ENCODE measurements at regions not wholly inside any gene's neighbourhood (a gene's known extent, or its start where the extent isn't known, plus 50 kb on each side); places are given as distances from the start of the nearest gene placed in this dataset.

DNA sequence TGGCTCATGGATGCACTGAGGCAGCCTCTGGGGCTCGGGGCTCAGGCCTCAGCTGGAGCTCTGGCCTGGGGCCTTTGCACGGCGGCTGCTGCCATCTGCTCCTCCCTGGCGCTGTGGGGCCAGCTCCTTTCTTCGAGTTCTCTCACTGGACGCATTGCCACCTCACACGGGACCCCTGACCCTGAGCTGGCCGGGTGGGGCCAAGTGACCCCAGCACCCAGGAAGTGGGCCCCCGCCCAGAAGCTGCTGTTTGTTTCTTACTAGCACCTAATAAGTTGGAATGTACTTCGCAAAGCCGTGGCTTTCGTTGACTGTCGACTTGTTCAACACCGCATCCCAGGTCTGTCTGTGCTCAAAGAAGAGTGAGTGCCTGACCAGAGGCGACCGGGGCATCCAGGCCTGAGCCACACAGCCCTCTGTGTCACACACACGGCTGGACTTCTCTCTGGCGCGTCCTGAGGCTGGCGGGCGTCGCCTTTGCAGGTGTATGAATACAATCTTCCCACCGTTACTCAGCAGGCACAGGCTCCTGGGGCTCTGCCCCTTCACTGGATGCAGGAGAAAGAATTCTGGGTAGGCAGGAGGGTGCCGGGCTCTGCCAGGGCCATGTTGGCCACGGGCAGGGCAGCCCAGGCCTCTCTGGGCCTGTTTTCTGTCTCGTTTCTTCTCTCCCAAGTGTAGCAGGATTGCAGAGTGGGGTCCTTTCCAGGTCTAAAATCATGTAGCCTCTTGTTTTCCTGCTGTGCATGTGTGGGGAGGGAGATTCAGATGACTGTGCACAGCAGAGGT lies 112.9 kb downstream of the DLL1 start:
- DNase-seq (ENCODE audit: low spot score) = no peak

- no peak for DNase-seq (ENCODE audit: low spot score)
These were observed 113.7 kb downstream of the DLL1 start for GRCh38 chr6:170176898-170177771.

DNA sequence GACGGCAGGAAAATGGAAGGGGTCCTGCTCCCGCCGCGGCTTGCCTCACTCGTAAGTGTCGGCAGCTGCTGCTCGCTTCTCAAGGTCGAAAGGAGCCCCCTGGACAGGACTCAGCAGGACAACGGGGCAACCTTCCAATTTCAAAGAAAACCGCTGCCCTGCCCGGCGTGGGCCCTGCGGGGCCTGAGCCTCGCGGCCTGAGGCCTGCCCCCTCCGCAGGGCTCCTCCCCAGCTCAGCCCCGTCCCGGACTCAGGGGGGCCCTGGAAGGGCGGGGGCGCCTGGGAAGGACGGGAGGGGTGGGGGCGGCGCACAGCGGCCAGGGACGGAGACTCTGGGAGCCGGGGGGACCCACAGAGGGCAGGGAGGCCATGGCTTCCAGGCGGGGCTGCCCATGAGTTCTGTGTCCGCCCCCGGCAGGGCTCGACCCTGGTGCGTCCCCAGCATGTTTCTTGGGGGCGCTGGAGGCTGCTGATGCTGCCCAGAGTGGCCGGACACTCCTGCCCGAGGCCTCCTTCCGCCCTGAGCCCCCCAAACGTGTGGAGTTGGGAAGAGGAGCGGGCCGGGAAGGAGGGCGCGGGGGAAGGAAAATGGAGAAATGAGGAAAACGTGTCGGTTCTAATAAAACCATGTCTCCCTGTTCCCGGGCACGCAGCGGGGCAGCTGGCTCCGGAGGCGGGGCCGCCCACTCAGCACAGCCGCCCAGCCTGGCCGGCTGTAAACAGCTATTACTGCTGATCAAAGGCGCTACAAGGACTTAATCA lies 114.6 kb downstream of the DLL1 start:
- DNase-seq (ENCODE audit: low spot score) = no peak

GRCh38 chr6:170175644-170176135 lies 115.2 kb downstream of the DLL1 start:
- DNase-seq (ENCODE audit: low spot score) = no peak

DNA sequence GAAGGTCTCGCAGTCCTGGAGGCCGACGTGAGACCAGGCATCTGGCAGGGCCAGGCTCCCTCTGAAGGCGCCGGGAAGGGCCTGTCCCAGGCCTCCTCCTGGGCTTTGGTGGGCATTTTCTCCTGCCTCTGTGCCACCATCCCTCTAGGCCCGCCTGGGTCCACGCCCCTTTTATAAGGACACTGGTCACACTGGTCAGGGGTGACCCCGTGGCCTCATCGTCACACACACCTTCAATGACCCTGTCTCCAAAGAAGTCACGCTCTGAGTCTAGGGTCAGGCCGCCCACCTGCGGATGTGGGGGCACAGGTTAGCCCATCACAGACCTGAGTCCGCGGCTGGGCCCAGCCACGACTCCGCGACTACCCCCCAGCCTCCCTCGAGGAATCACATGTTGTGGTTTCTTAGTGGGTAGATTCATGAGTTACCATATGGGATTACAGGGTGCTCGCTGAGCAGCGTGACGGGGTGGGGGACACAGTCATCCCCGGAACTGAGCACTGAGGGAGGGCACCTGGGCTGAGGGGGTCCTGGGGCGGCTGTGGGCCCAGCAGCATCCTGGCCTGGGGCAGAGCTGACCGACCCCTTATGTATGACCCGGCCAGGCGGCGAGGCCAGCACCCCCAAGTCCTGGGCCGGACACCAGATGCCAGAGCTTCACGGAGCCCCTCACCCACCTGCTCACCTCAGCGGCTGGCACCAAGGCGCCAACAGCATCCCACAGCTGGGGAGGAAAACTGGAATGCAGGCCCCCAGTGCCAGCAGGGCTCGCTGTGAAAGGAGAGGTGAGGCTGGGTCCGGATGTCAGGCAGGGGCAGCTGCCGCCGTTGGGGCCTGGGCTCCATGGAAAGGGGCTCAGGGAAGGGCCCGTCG lies 115.9 kb downstream of the DLL1 start:
- DNase-seq (ENCODE audit: low spot score) = no peak

DNA sequence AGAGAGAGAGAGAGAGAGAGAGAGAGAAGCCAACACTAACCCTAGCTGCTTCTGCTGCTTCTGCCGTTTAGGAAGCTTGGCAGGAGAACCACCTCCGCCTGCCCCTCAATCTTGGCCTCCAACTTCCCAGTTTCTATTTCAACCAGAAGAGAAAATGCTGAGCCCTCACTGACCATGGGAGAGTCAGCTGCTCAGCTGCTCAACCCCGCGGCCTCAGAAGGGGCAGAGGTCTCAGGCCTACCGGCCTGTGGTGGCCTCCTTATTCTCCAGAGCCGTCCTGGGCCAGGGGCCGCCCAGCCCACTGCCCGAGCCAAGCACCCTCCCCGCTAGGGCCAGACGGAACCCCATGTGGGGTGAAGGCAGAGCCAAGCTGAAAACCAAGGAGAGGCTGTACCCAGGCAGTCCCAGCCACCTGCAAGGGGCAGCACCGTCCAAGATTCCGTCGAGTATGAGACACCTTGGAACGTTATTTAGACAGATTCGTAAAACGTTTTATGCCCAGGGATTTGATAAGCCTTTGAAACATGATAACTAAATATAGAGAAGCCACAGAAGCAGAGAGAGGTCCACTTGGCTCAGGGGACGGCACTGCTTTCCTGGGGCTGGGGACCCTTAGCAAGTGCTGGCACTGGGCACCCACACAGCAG lies 116.6 kb downstream of the DLL1 start:
- DNase-seq (ENCODE audit: low spot score) = no peak

GRCh38 chr6:170173335-170173881 lies 117.5 kb downstream of the DLL1 start:
- DNase-seq (ENCODE audit: low spot score) = no peak

DNA sequence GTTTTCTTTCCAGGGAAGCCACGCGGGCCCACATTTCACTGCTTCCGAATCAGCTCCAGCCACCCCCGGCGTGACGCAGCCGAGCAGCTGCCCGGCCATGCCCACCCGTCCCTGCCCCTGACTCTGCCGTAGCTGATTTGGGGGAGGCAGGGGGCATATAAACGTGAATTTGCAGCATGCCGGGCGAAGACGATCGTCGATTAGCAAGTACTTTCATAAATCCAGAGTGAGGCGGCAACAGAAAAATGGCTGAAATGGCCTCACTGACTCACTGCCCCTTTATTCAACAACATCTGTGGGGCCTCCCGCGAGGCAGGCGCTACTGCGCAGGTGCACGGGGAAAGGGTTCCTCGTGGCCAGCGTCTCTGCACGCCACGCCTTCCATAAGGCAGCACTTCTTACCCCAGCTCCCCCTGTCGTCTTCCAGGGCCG lies 118.0 kb downstream of the DLL1 start:
- no peak for DNase-seq (ENCODE audit: low spot score)

DNA sequence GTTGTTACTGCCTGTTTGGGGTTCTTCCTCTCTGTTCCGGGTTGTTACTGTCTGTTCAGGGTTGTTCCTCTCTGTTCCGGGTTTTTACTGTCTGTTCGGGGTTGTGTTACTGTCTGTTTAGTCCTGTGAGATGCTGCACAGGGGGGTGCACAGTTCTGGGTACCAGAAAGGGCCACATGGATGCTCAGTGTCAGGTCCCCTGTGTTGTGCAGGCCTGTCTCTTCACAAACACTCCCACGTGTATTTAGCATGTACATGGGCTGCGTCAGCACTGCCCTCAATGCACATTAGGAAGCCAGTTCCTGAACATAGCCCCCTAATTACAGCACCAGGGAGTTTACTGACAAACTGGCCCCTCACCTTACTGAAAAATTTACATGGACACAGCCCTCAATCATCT lies 118.5 kb downstream of the DLL1 start:
- no peak for DNase-seq (ENCODE audit: low spot score)

DNA sequence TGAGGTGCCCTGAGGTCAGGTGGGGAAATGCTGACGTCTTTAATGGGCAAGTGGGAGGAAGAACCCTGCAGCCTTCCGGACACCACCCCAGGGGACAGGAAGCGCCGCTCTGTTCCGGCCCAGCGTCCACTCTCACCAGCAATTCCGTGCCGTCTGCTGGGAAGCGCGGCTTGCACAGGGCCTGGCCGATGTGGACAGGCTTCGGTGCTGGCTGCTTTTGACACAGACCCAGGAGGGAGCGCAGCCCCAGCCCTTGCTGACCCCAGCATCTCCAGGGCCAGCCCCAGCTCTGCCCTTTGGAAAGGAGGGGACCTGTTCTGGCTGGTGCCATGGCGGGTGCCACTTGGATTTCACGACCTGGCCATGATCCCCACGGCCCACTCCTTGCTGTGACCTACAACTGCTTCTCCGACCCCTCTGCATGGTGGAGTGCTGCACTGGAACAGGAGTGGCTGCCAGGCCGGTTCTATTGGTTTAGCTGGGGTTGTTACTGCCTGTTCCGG lies 123.2 kb downstream of the DLL1 start:
- DNase-seq (ENCODE audit: low spot score) = no peak

DNA sequence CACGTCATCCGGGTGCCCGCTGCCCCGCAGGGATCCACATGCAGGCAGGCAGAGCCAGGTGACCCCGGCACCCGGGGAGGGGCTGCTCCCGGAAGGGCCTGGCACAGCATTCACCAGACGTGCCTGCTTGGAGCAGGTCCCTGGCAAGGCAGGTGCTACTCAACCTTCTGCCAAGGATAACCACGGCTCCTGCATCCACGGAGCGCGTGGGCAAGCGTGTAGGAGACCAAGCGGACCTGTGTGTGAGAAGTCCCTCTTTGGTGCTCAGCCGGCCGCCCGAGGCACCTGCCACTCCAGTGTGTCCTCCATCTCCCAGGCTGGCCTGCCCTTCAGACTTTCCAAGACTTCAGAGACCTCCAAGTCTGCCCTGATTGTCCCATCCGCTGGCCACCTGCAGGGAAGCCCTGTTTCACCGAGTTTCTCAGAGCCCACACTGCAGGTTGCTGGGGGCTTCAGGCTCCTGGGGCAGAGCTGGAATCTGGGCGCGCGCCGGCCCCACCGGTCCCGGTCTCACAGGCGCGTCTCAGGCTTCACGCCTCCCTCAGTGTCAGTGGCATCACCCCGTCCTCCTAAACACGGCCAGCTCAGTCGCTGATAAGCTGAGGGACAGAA lies 124.3 kb downstream of the DLL1 start:
- DNase-seq (ENCODE audit: low spot score) = no peak

DNA sequence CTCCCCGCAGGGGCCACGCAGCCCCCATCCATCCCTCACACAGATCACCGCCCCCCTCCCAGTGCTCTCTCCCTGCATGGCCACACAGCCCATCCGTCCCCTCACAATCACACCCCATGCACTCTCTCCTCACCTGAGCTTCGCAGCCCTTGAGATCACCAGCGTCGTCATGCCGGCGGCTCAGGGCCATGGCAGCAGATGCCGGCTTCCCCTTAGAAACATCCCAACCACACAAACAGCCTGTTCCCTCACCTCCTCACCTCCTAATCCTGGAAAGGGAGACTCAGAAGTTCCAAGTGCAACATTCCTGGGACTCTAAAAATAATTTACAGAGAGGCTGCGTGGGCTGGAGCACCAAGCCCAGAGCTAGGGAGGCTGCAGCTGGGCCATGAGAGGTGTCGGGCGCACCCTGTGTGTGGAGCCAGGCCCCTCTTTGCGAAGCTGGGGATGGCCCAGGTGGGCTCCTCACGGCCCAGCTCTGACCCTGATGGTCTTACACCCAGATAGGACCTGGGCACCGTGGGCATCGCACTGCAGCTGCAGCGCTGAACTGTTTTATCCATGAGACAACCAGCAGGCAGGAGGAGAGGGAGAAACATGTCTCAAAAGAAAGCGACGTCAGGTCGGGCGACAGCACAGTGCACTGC lies 125.3 kb downstream of the DLL1 start:
- DNase-seq (ENCODE audit: low spot score) = no peak

DNA sequence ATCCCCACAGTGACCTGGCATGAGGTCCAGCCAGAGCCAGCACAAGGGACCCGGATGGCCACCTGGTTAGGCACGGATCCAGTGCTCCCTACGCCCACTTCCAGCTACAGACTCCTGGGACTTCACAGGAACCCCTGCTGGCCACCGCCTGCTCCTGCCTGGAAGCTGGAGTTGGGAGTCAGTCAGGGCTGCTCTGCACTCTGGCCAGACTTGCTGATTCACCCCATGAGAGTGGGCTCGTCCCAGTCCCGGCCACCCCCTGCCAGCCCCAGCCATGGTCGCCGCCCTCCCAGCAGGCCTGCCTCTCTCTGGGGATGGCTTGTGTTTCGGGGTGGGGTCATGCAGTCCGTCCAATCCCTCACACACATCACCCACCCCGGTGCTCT lies 125.8 kb downstream of the DLL1 start:
- no peak for DNase-seq (ENCODE audit: low spot score)

- no peak for DNase-seq (ENCODE audit: low spot score)
These were observed 126.5 kb downstream of the DLL1 start for GRCh38 chr6:170164271-170164900.

DNA sequence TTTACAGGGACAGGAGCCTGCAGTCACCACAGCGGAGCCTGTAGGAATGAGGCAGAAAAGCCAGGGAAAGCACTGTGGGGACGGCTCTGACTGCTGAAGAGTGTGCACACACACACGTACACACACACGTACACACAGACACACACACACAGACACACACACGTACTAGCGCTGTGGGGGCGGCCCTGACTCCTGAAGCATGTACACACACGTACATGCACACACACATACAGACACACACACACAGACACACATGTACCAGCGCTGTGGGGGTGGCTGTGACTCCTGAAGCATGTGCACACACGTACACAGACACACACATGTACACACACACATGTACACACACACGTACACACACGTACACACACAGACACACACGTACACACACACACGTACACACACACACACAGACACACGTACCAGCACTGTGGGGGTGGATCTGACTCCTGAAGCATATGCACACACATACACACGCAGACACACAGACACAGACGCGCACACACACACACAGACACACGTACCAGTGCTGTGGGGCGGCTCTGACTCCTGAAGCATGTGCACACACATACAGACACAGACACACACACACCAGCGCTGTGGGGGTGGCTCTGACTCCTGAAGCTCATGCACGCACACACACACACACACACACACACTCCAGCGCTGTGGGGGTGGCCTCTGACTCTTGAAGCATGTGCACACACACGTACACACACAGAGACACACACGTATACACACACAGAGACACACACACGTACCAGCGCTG lies 127.3 kb downstream of the DLL1 start:
- no peak for DNase-seq (ENCODE audit: low spot score)

DNA sequence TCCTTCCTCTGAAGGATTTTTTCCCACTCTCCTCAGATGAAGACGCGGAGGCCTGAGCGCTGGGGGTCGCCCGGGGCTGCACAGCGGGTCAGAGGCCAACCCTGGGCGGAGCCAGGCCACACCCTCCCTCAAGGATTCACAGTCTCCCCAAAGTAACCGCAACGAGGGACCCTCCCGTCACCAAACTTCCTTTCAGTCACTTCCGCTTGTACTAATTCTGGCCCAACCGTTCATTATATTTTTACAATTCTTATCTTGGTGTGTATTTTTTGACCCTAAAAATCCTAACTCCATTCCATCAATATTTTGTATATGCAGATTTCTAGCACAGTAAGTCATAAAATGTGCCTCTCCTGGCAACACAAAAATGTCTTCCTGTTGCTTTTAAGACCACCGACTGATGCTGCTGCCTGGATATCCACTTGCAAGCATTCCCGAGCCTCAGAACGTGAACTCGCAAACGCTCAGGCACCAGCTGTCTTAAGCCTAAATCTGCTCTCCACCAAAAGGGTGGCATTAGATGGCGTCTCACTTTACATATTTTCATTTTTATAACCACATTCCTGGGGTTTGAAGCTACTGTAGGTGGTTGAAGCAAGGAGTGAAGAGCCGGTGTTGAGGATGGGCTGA lies 128.0 kb downstream of the DLL1 start:
- no peak for DNase-seq (ENCODE audit: low spot score)

GRCh38 chr6:170162011-170162774 lies 128.7 kb downstream of the DLL1 start:
- DNase-seq (ENCODE audit: low spot score) = no peak

Data from CD4-positive, alpha-beta T cell treated with Interleukin-15 for 4 hours (primary cell).